ENCODE measurements at regions not wholly inside any gene's neighbourhood (a gene's known extent, or its start where the extent isn't known, plus 50 kb on each side); places are given as distances from the start of the nearest gene placed in this dataset.

DNA sequence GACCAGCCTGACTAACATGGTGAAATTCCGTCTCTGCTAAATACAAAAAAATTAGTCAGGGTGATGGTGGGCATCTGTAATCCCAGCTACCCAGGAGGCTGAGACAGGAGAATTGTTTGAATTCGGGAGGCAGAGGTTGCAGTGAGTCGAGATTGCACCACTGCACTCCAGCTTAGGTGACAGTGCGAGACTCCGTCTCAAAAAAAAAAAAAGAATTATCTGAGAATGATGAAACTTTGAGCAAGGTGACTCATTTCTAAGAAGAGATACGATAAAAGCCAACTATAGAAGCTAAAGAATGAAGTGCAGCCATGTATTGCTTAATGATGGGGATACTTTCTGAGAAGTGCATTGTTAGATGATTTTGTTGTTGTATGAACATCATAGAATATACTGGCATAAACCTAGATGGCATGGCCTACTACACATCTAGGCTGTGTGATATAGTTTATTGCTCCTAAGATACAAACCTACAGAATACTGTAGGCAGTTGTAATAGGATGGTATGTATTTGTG lies 64.7 kb downstream of the SNRPE start:
- Mint-ChIP-seq H3K36me3 (ENCODE audit: insufficient read depth) (no peaks in the 10 kb centered on the region), H3K27me3 (no peaks in the 10 kb centered on the region)

DNA sequence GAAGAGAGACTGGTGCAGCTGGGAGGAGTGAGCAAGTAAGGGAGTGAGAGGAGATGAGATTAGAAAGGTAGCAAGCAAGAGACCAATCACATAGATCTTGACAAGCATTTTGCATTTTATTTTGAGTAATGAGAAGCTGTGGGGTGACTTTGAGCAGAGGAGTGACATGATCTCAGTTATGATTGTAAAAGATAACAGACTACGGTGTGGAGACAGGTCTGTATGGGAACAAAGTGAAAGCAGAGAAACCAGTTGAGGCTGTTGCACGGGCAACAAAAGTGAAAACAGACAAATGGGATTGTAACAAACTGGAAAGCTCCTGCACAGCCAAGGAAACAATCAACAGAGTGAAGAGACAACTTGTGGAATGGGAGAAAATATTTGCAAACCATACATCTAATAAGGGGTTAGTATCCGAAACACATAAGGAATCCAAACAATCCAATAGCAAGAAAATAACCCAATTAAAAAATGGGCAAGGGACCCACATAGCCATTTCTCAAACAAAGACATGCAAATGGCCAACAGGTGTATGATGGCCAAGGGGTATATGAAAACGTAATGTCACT lies 68.4 kb downstream of the SNRPE start:
- DNase-seq (ENCODE audit: low spot score, unreplicated experiment), result no peak
- Mint-ChIP-seq H3K27ac (peak overlapping the region; percentile 69), H3K27me3 (no peaks in the 10 kb centered on the region), H3K9me3 (ENCODE audit: low read depth) (no peaks in the 10 kb centered on the region), H3K36me3 (ENCODE audit: insufficient read depth) (no peaks in the 10 kb centered on the region), H3K4me3 (ENCODE audit: low read depth) (no peak overlapping the region), H3K4me1 (ENCODE audit: low read depth) (peaks cover 5% of the 10 kb centered on the region)
- TF ChIP-seq, protein P1, sequence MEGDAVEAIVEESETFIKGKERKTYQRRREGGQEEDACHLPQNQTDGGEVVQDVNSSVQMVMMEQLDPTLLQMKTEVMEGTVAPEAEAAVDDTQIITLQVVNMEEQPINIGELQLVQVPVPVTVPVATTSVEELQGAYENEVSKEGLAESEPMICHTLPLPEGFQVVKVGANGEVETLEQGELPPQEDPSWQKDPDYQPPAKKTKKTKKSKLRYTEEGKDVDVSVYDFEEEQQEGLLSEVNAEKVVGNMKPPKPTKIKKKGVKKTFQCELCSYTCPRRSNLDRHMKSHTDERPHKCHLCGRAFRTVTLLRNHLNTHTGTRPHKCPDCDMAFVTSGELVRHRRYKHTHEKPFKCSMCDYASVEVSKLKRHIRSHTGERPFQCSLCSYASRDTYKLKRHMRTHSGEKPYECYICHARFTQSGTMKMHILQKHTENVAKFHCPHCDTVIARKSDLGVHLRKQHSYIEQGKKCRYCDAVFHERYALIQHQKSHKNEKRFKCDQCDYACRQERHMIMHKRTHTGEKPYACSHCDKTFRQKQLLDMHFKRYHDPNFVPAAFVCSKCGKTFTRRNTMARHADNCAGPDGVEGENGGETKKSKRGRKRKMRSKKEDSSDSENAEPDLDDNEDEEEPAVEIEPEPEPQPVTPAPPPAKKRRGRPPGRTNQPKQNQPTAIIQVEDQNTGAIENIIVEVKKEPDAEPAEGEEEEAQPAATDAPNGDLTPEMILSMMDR (IDR thresholded peaks at IDR 0.05; ENCODE audit: unreplicated experiment), result no peak

More for the DNA sequence above, 64.7 kb downstream of the SNRPE start:
- Mint-ChIP-seq H3K4me1 (ENCODE audit: low read depth) (peaks cover 5% of the 10 kb centered on the region), H3K27ac (no peak overlapping the region), H3K9me3 (ENCODE audit: low read depth) (no peaks in the 10 kb centered on the region), H3K4me3 (ENCODE audit: low read depth) (no peak overlapping the region)
- TF ChIP-seq, protein P1 (IDR thresholded peaks at IDR 0.05; ENCODE audit: unreplicated experiment), result no peak
- DNase-seq (ENCODE audit: low spot score, unreplicated experiment), result no peak

DNA sequence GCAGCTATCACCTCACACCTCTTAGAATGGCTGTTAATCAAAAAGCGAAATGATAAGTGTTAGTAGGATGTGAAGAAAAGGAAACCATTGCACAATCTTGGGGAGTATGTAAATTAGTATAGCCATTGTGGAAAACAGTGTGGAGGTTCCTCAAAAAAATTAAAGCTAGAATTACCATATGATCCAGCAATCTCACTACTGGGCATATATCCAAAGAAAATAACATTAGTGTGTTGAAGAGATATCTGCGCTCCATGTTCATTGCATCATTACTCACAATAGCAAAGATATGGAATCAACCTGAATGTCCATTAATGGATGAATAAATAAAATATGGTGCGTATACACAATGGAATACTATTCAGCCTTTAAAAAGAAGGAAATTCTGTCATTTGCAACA lies 68.9 kb downstream of the SNRPE start:
- TF ChIP-seq, protein P1 (IDR thresholded peaks at IDR 0.05; ENCODE audit: unreplicated experiment), result no peak
- no peak for DNase-seq (ENCODE audit: low spot score, unreplicated experiment)
- Mint-ChIP-seq H3K4me3 (ENCODE audit: low read depth) (no peak overlapping the region), H3K9me3 (ENCODE audit: low read depth) (no peaks in the 10 kb centered on the region), H3K4me1 (ENCODE audit: low read depth) (peaks cover 5% of the 10 kb centered on the region), H3K27me3 (no peaks in the 10 kb centered on the region), H3K27ac (no peak overlapping the region), H3K36me3 (ENCODE audit: insufficient read depth) (no peaks in the 10 kb centered on the region)

DNA sequence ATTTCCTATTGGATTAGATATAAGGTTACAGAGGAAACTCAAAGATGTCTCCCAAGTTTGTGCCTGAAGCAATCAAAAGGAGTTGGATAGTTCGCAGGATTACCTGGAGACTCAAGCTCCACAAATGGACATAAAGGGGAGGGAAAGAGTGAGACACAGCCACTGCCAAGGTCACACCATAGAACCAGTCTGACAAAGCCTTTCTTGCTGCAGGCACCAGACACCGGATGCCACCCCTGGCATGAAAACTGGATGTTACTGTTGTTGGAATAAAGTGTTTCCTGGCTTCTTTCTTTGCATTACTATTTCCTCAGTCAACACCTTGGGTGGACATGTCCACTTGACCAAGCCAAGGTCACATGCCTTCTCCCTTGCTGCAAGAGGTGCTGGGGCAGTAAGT lies 70.6 kb downstream of the SNRPE start:
- H3K36me3 Mint-ChIP-seq (ENCODE audit: insufficient read depth), result no peaks in the 10 kb centered on the region
- no peak overlapping the region for H3K4me3 Mint-ChIP-seq (ENCODE audit: low read depth)
- H3K27ac Mint-ChIP-seq, result no peak overlapping the region

DNA sequence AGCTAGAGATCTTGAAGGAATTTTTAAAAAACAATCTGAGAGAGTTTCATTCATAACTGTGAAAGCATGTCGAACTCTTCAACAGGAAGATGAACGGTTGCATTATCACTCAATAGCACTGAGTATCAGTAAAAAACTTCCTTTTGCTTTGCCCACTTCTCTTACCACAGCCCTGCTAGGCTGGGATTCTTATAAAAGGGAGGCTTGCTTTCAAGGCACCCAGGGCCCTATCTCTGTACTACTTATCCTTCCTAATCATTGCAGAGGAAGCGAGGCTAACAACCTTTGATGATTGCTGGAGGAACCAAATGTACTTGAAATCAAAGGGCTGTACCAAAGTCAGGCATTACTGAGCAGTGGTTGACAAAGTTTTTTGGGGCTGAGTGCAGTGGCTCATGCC lies 71.2 kb downstream of the SNRPE start:
- Mint-ChIP-seq H3K36me3 (ENCODE audit: insufficient read depth) (no peaks in the 10 kb centered on the region), H3K27me3 (no peaks in the 10 kb centered on the region), H3K9me3 (ENCODE audit: low read depth) (no peaks in the 10 kb centered on the region), H3K4me1 (ENCODE audit: low read depth) (peaks cover 5% of the 10 kb centered on the region), H3K27ac (no peak overlapping the region), H3K4me3 (ENCODE audit: low read depth) (no peak overlapping the region)
- DNase-seq (ENCODE audit: low spot score, unreplicated experiment), result no peak
- TF ChIP-seq, protein P1 (IDR thresholded peaks at IDR 0.05; ENCODE audit: unreplicated experiment), result no peak

More for the DNA sequence above, 70.6 kb downstream of the SNRPE start:
- Mint-ChIP-seq H3K9me3 (ENCODE audit: low read depth) (no peaks in the 10 kb centered on the region), H3K27me3 (no peaks in the 10 kb centered on the region), H3K4me1 (ENCODE audit: low read depth) (peaks cover 5% of the 10 kb centered on the region)
- no peak for DNase-seq (ENCODE audit: low spot score, unreplicated experiment)
- TF ChIP-seq, protein P1 (IDR thresholded peaks at IDR 0.05; ENCODE audit: unreplicated experiment), result no peak

All from progenitor cell of endocrine pancreas (in vitro differentiated cells).